H1 (cell line): ENCODE measurements at regions not wholly inside any gene's neighbourhood (a gene's known extent, or its start where the extent isn't known, plus 50 kb on each side); places are given as distances from the start of the nearest gene placed in this dataset.
A peak's percentile ranks its signal among the peaks of the same experiment; 100 is the strongest.

Experiments used
- CTCF ChIA-PET: fragments of 300-600 bp; sonication (Branson Sonifier 250); formaldehyde crosslinking; loops from one replicate; lab custom pipeline; 2021; ENCODE audit not compliant: partially characterized antibody; lab: Charles Lee
- POLR2A ChIA-PET: fragments of 300-600 bp; sonication (Branson Sonifier 250); formaldehyde crosslinking; loops from one replicate; lab custom pipeline; 2021; ENCODE audit warnings: inconsistent platforms; ENCODE audit not compliant: partially characterized antibody; lab: Charles Lee
- DNase-seq, 2 experiments: peaks; one replicate each; pipeline versions ENCODE4 v3.0.0 to v3.0.0-alpha.2; 2010 to 2022; ENCODE audit warnings: low spot score in 2 of 2, low read depth in 1 of 2, mixed read lengths in 1 of 2
- FAIRE-seq: peaks from 2 replicates; lab custom pipeline; 2011; peaks lifted over from hg19 to GRCh38; lab: Jason Lieb, UNC
- H2AFZ ChIP-seq: 2 replicates; pipeline ENCODE4 v1.8.1; 2012; ENCODE audit warnings: low read length, inconsistent platforms
- H2AK5ac ChIP-seq: 2 replicates; pipeline ENCODE4 v1.6.1; 2013; ENCODE audit warnings: low read depth, low read length
- H2BK120ac ChIP-seq: replicated peaks from 2 replicates; pipeline ENCODE3; 2013; ENCODE audit warnings: low read depth, low read length, inconsistent platforms
- H2BK12ac ChIP-seq: 2 replicates; pipeline ENCODE4 v1.6.1; 2013; ENCODE audit warnings: low read depth, low read length
- H2BK15ac ChIP-seq: 2 replicates; pipeline ENCODE4 v1.6.1; 2013; ENCODE audit warnings: low read length
- H2BK20ac ChIP-seq: 2 replicates; pipeline ENCODE4 v1.6.1; 2013; ENCODE audit warnings: low read length
- H2BK5ac ChIP-seq: 2 replicates; pipeline ENCODE4 v1.6.1; 2013; ENCODE audit warnings: low read depth, low read length
- H3K14ac ChIP-seq: 2 replicates; pipeline ENCODE4 v1.6.1; 2013; ENCODE audit warnings: inconsistent platforms; ENCODE audit not compliant: insufficient read length
- H3K18ac ChIP-seq: 2 replicates; pipeline ENCODE4 v1.6.1; 2013; ENCODE audit warnings: low read length; ENCODE audit errors: extremely low read depth
- H3K23ac ChIP-seq: 2 replicates; pipeline ENCODE4 v1.6.1; 2013; ENCODE audit warnings: inconsistent platforms; ENCODE audit not compliant: insufficient read length
- H3K23me2 ChIP-seq: 2 replicates; pipeline ENCODE4 v1.6.1; 2013; ENCODE audit warnings: low read depth, low read length
- H3K27ac ChIP-seq: 2 replicates; pipeline ENCODE4 v1.6.1; 2011; ENCODE audit warnings: low read depth, low read length, inconsistent platforms
- H3K27me3 ChIP-seq, 4 experiments: replicated peaks in 1 of 4; 1 replicate in 1 of 4; 2 replicates in 3 of 4; pipeline versions ENCODE4 v1.6.1 to v1.8.1; 2011 to 2013; ENCODE audit warnings: low read length in 3 of 4, mild to moderate bottlenecking in 3 of 4, inconsistent platforms in 2 of 4, mixed read lengths in 2 of 4, moderate library complexity in 1 of 4; ENCODE audit not compliant: control insufficient read depth in 3 of 4, insufficient read depth in 3 of 4; ENCODE audit errors: extremely low read depth in 1 of 4
- H3K36me3 ChIP-seq, 4 experiments: 2 replicates each; pipeline versions ENCODE4 v1.6.1 to v1.8.1; 2011 to 2013; ENCODE audit warnings: mild to moderate bottlenecking in 4 of 4, low read length in 3 of 4, moderate library complexity in 2 of 4, control low read depth in 1 of 4, inconsistent platforms in 1 of 4; ENCODE audit not compliant: insufficient read depth in 4 of 4, control insufficient read depth in 2 of 4
- H3K4ac ChIP-seq: replicated peaks from 2 replicates; pipeline ENCODE3; 2013; ENCODE audit warnings: low read length, low read depth, mixed read lengths, inconsistent platforms; ENCODE audit not compliant: insufficient read length
- H3K4me1 ChIP-seq, 4 experiments: replicated peaks in 1 of 4; 1 replicate in 1 of 4; 2 replicates in 3 of 4; pipeline versions ENCODE4 v1.6.1 to v1.8.1; 2011 to 2013; ENCODE audit warnings: low read length in 3 of 4, inconsistent platforms in 2 of 4, mixed read lengths in 1 of 4; ENCODE audit not compliant: insufficient read depth in 4 of 4, control insufficient read depth in 3 of 4
- H3K4me2 ChIP-seq, 2 experiments: 2 replicates each; pipeline versions ENCODE4 v1.6.1 to v1.8.1; 2011 to 2013; ENCODE audit warnings: low read depth in 2 of 2, low read length in 2 of 2, control low read depth in 1 of 2, inconsistent platforms in 1 of 2, mild to moderate bottlenecking in 1 of 2; ENCODE audit not compliant: insufficient read depth in 1 of 2
- H3K4me3 ChIP-seq, 4 experiments: fragments of 200-600, 300-600 bp in 1 of 4; sonication (generic), shearing (Covaris generic), sonication (Bioruptor Twin) in 1 of 4; 2 replicates each; pipeline versions ENCODE4 v1.5.1 to v1.8.1; 2011 to 2016; ENCODE audit warnings: low read length in 4 of 4, low read depth in 3 of 4, control low read depth in 2 of 4, inconsistent platforms in 2 of 4, mild to moderate bottlenecking in 2 of 4, mixed read lengths in 1 of 4, moderate library complexity in 1 of 4; ENCODE audit not compliant: insufficient read depth in 2 of 4; ENCODE audit errors: extremely low read depth in 1 of 4
- H3K56ac ChIP-seq: replicated peaks from 2 replicates; pipeline ENCODE3; 2013; ENCODE audit warnings: low read depth, mild to moderate bottlenecking, mixed read lengths, low read length, inconsistent platforms; ENCODE audit not compliant: insufficient read length
- H3K79me1 ChIP-seq: 2 replicates; pipeline ENCODE4 v1.6.1; 2013; ENCODE audit warnings: low read depth, low read length, control low read depth
- H3K79me2 ChIP-seq, 2 experiments: 2 replicates each; pipeline versions ENCODE4 v1.6.1 to v1.8.1; 2012 to 2013; ENCODE audit warnings: low read length in 2 of 2, mild to moderate bottlenecking in 2 of 2, inconsistent platforms in 1 of 2; ENCODE audit not compliant: insufficient read depth in 2 of 2, control insufficient read depth in 1 of 2
- H3K9ac ChIP-seq, 4 experiments: replicated peaks in 1 of 4; 1 replicate in 1 of 4; 2 replicates in 3 of 4; pipeline versions ENCODE4 v1.6.1 to v1.8.1; 2011 to 2013; ENCODE audit warnings: low read depth in 3 of 4, low read length in 3 of 4, control low read depth in 2 of 4, mild to moderate bottlenecking in 2 of 4, moderate library complexity in 2 of 4, inconsistent platforms in 1 of 4; ENCODE audit errors: extremely low read depth in 1 of 4
- H3K9me3 ChIP-seq, 2 experiments: 2 replicates each; pipeline versions ENCODE4 v1.6.1 to v1.8.1; 2012 to 2013; ENCODE audit warnings: mild to moderate bottlenecking in 2 of 2, moderate library complexity in 2 of 2, control low read depth in 1 of 2, inconsistent platforms in 1 of 2, low read depth in 1 of 2, low read length in 1 of 2, mixed read lengths in 1 of 2; ENCODE audit not compliant: insufficient read depth in 2 of 2
- H4K20me1 ChIP-seq, 2 experiments: replicated peaks in 1 of 2; 2 replicates each; pipeline versions ENCODE3 to v1.8.1; 2011 to 2013; ENCODE audit warnings: inconsistent platforms in 2 of 2, low read length in 2 of 2, mild to moderate bottlenecking in 1 of 2; ENCODE audit not compliant: insufficient read depth in 2 of 2, control insufficient read depth in 1 of 2
- H4K5ac ChIP-seq: 2 replicates; pipeline ENCODE4 v1.6.1; 2013; ENCODE audit warnings: low read length, low read depth, mixed read lengths, inconsistent platforms; ENCODE audit not compliant: insufficient read length
- H4K8ac ChIP-seq: 2 replicates; pipeline ENCODE4 v1.8.0; 2013; ENCODE audit warnings: mild to moderate bottlenecking, moderate library complexity, low read length, inconsistent platforms; ENCODE audit not compliant: insufficient read depth; ENCODE audit errors: extremely low read depth
- H4K91ac ChIP-seq: replicated peaks from 2 replicates; pipeline ENCODE3; 2013; ENCODE audit warnings: low read length, mixed read lengths, inconsistent platforms; ENCODE audit not compliant: insufficient read length
- ASH2L ChIP-seq: fragments of 200-600, 300-600 bp; sonication (generic); IDR thresholded peaks from one replicate; pipeline ENCODE4 v1.7.1; 2017; ENCODE audit warnings: low read length
- CBX5 ChIP-seq: fragments of 300-800, 300-1000 bp; sonication (generic); IDR thresholded peaks from 2 replicates; pipeline ENCODE4 v1.7.1; 2016; ENCODE audit warnings: antibody characterized with exemption, low read length, low read depth
- CTBP2 ChIP-seq: IDR thresholded peaks from 2 replicates; pipeline ENCODE4 v1.7.0; 2011; ENCODE audit warnings: borderline replicate concordance, mild to moderate bottlenecking, moderate library complexity, mixed read lengths, low read length; ENCODE audit not compliant: insufficient read depth, insufficient read length
- EP300 ChIP-seq, 2 experiments: IDR thresholded peaks; 1 replicate in 1 of 2; 2 replicates in 1 of 2; pipeline ENCODE4 v1.6.1; 2011 to 2012; ENCODE audit warnings: low read depth in 2 of 2, low read length in 2 of 2, mild to moderate bottlenecking in 2 of 2, borderline replicate concordance in 1 of 2, inconsistent platforms in 1 of 2, moderate library complexity in 1 of 2
- EZH2 ChIP-seq: fragments of 200-600 bp; sonication (generic); IDR thresholded peaks from 2 replicates; pipeline ENCODE4 v1.7.1; 2012; ENCODE audit warnings: low read depth, mild to moderate bottlenecking, moderate library complexity, low read length, inconsistent platforms; ENCODE audit not compliant: severe bottlenecking
- HDAC2 ChIP-seq, 2 experiments: fragments of 300-600 bp in 1 of 2; sonication (generic) in 1 of 2; IDR thresholded peaks; 2 replicates each; pipeline ENCODE4 v1.6.1; 2011 to 2012; ENCODE audit warnings: low read depth in 2 of 2, low read length in 2 of 2, mild to moderate bottlenecking in 2 of 2, moderate library complexity in 2 of 2, borderline replicate concordance in 1 of 2, inconsistent platforms in 1 of 2
- KDM1A ChIP-seq: fragments of 200-600, 300-600 bp; sonication (generic); IDR thresholded peaks from 2 replicates; pipeline ENCODE4 v1.7.1; 2016; ENCODE audit warnings: mild to moderate bottlenecking, low read length, borderline replicate concordance
- MAFK ChIP-seq: IDR thresholded peaks from 2 replicates; pipeline ENCODE4 v1.6.1; 2012; ENCODE audit warnings: low read depth, mild to moderate bottlenecking, improper control_type of control experiment, low read length
- PHF8 ChIP-seq: fragments of 200-600 bp; sonication (generic); conservative IDR thresholded peaks from 2 replicates; pipeline ENCODE4 v1.7.1; 2012; ENCODE audit warnings: low read depth, mild to moderate bottlenecking, inconsistent platforms, low read length, moderate library complexity
- POLR2AphosphoS5 ChIP-seq: IDR thresholded peaks from 2 replicates; pipeline ENCODE4 v1.6.1; 2011; ENCODE audit warnings: low read depth, low read length
- POU5F1 ChIP-seq: IDR thresholded peaks from 2 replicates; pipeline ENCODE4 v1.6.1; 2011; ENCODE audit warnings: low read depth, mild to moderate bottlenecking, low read length, moderate library complexity
- SAP30 ChIP-seq: fragments of 300-600 bp; sonication (generic); IDR thresholded peaks from 2 replicates; pipeline ENCODE4 v1.7.1; 2012; ENCODE audit warnings: low read length, moderate library complexity, mild to moderate bottlenecking, inconsistent platforms; ENCODE audit not compliant: insufficient read depth, insufficient replicate concordance
- WGBS, 2 experiments: shearing (Covaris generic) in 1 of 2; methylation state at CpG; one replicate each; pipeline versions ENCODE4 v1.1.6 to v1.1.7; 2013 to 2015; ENCODE audit warnings: low lambda C conversion rate in 2 of 2, mixed read lengths in 2 of 2, inconsistent platforms in 1 of 2, low coverage in 1 of 2, missing lambda C conversion rate in 1 of 2; ENCODE audit not compliant: insufficient replicate concordance in 2 of 2, insufficient coverage in 1 of 2, insufficient read length in 1 of 2; ENCODE audit errors: extremely low coverage in 1 of 2, missing lambda C conversion rate in 1 of 2; 5-methylcytosine and 5-hydroxymethylcytosine counted together

DNA sequence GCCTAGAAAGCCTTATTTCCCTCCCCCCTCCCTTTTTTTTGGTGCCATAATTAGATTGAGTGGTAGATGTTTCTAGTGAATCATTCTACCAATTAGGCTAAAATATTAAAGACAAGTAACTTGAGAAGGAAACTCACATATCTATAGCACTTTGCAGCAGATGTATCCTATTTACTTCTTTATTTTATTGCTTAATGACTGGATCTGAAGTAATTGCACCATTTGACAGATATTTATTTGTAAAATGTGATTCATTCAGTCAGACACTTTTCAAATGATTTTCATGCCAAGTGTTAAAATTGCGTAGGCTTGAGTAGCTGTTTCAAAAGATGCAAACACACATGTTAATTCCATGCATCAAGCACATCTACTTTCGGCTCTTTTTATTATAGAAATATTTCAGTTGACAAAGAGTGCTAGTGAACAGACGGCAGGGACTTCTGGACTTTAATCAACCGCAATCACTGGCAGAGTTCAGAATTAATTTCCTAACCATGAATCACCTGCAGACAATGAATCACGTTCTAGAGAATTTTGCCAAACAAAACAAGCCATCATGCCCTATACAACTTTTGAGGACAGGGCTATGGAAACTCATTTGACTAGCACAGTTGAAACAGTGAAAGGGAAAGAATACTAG, 636.8 kb downstream of the MECOM start:
- Histone ChIP-seq H3K4me2 (no peak overlapping the region), H3K79me2 (no peaks in the 10 kb centered on the region), H3K9ac (no peak overlapping the region), H2AK5ac (no peak overlapping the region), H4K20me1 (no peaks in the 10 kb centered on the region), H3K9me3 (no peaks in the 10 kb centered on the region), H2BK15ac (no peak overlapping the region), H2BK120ac (no peak overlapping the region), H3K14ac (no peak overlapping the region), H4K91ac (no peak overlapping the region), H2BK5ac (no peak overlapping the region), H3K56ac (no peak overlapping the region), H3K23ac (no peak overlapping the region), H2BK20ac (no peak overlapping the region), H4K5ac (no peak overlapping the region), H3K4ac (no peak overlapping the region), H2AFZ (no peak overlapping the region), H4K8ac (no peak overlapping the region), H3K36me3 (no peaks in the 10 kb centered on the region), H2BK12ac (no peak overlapping the region), H3K79me1 (no peaks in the 10 kb centered on the region), H3K4me1 (no peaks in the 10 kb centered on the region), H3K18ac (no peak overlapping the region), H3K4me3 (no peak overlapping the region), H3K23me2 (no peaks in the 10 kb centered on the region), H3K27ac (no peak overlapping the region), H3K27me3 (no peaks in the 10 kb centered on the region)
- no peak for DNase-seq
- ChIA-PET CTCF (interaction anchor here (1.7 kb wide), 1 partner anchor 123 kb away, joined by 3 read pairs; no protein-coding TSS in a partner anchor), POLR2A (no interaction called here)
- peak; percentile 36 for FAIRE-seq
- 78% methylated on average over 5 of the region's 5 CpGs; no CpG with 5 or more reads in 1 of the 2 experiments for WGBS, 2 experiments
- TF ChIP-seq POLR2AphosphoS5 (no peak), MAFK (no peak), CBX5 (no peak), EP300 (IDR thresholded peaks at IDR 0.05; ENCODE audit: borderline replicate concordance in 1 of 2, low read depth in 2 of 2, low read length in 2 of 2) (no peak), HDAC2 (IDR thresholded peaks at IDR 0.05; ENCODE audit: borderline replicate concordance in 1 of 2, low read depth in 2 of 2, low read length in 2 of 2) (no peak), EZH2 (no peak), KDM1A (no peak), CTBP2 (no peak), SAP30 (no peak), POU5F1 (no peak), PHF8 (no peak), ASH2L (no peak)
